ENCODE measurements at regions not wholly inside any gene's neighbourhood (a gene's known extent, or its start where the extent isn't known, plus 50 kb on each side); places are given as distances from the start of the nearest gene placed in this dataset.

- H3K4me1 ChIP-seq, result no peaks in the 10 kb centered on the region
- no peak for DNase-seq
- no peak overlapping the region for H3K4me3 ChIP-seq
- no peaks in the 10 kb centered on the region for H3K36me3 ChIP-seq
- H3K27ac ChIP-seq, result no peak overlapping the region
- H3K9me3 ChIP-seq, result no peaks in the 10 kb centered on the region
- TF ChIP-seq CTCF (IDR thresholded peaks at IDR 0.05 in 4 of 5, conservative IDR thresholded peaks at IDR 0.05 in 1 of 5), result no peak
- no peak for TF ChIP-seq POLR2A (IDR thresholded peaks at IDR 0.05)
- no peaks in the 10 kb centered on the region for H3K27me3 ChIP-seq
- in situ Hi-C loops (cut with MboI; ENCODE audit: low sequenced_read_pairs in 4 of 4), result no loop called here
- intact Hi-C loops (cut with DNase I; ENCODE audit: low total_unique reads), result no loop called here
- no peak for ATAC-seq
Observed at GRCh38 chr6:137973201-137973600, 106.1 kb downstream of the TNFAIP3 start.

- no peaks in the 10 kb centered on the region for H3K36me3 ChIP-seq
- H3K27me3 ChIP-seq, result no peaks in the 10 kb centered on the region
- H3K9me3 ChIP-seq, result no peaks in the 10 kb centered on the region
- DNase-seq (no peak), ATAC-seq (no peak)
- no peak overlapping the region for H3K27ac ChIP-seq
- in situ Hi-C loops (cut with MboI; ENCODE audit: low sequenced_read_pairs in 4 of 4), result no loop called here
- TF ChIP-seq CTCF (IDR thresholded peaks at IDR 0.05 in 4 of 5, conservative IDR thresholded peaks at IDR 0.05 in 1 of 5) (peak in 2 of 5 experiments; percentile 8 to 14), POLR2A (IDR thresholded peaks at IDR 0.05) (no peak)
- H3K4me3 ChIP-seq, result no peak overlapping the region
- no peaks in the 10 kb centered on the region for H3K4me1 ChIP-seq
- intact Hi-C loops (cut with DNase I; ENCODE audit: low total_unique reads), result no loop called here
Observed at GRCh38 chr6:137975188-137975940, 108.3 kb downstream of the TNFAIP3 start.

GRCh38 chr6:137976430-137976829 lies 109.4 kb downstream of the TNFAIP3 start:
- in situ Hi-C loops (cut with MboI; ENCODE audit: low sequenced_read_pairs in 4 of 4), result no loop called here
- TF ChIP-seq CTCF (IDR thresholded peaks at IDR 0.05 in 4 of 5, conservative IDR thresholded peaks at IDR 0.05 in 1 of 5) (no peak), POLR2A (IDR thresholded peaks at IDR 0.05) (no peak)

GRCh38 chr6:137977206-137977605 lies 110.1 kb downstream of the TNFAIP3 start:
- Histone ChIP-seq H3K4me3 (no peak overlapping the region), H3K9me3 (no peaks in the 10 kb centered on the region), H3K4me1 (no peaks in the 10 kb centered on the region), H3K36me3 (no peaks in the 10 kb centered on the region), H3K27me3 (no peaks in the 10 kb centered on the region), H3K27ac (no peak overlapping the region)
- intact Hi-C loops (cut with DNase I; ENCODE audit: low total_unique reads) (no loop called here), in situ Hi-C loops (cut with MboI; ENCODE audit: low sequenced_read_pairs in 4 of 4) (no loop called here)
- no peak for TF ChIP-seq POLR2A (IDR thresholded peaks at IDR 0.05)
- no peak for TF ChIP-seq CTCF (IDR thresholded peaks at IDR 0.05 in 4 of 5, conservative IDR thresholded peaks at IDR 0.05 in 1 of 5)
- ATAC-seq (no peak), DNase-seq (no peak)

More at GRCh38 chr6:137976430-137976829, 109.4 kb downstream of the TNFAIP3 start:
- no peak overlapping the region for H3K27ac ChIP-seq
- H3K9me3 ChIP-seq, result no peaks in the 10 kb centered on the region
- ATAC-seq, result no peak
- intact Hi-C loops (cut with DNase I; ENCODE audit: low total_unique reads), result no loop called here
- no peaks in the 10 kb centered on the region for H3K36me3 ChIP-seq
- no peaks in the 10 kb centered on the region for H3K27me3 ChIP-seq
- H3K4me3 ChIP-seq, result no peak overlapping the region
- no peaks in the 10 kb centered on the region for H3K4me1 ChIP-seq
- DNase-seq, result no peak

GRCh38 chr6:137977814-137978213 lies 110.8 kb downstream of the TNFAIP3 start:
- H3K4me3 ChIP-seq, result no peak overlapping the region
- DNase-seq, result no peak
- intact Hi-C loops (cut with DNase I; ENCODE audit: low total_unique reads), result no loop called here
- in situ Hi-C loops (cut with MboI; ENCODE audit: low sequenced_read_pairs in 4 of 4), result no loop called here
- no peak overlapping the region for H3K27ac ChIP-seq
- no peaks in the 10 kb centered on the region for H3K9me3 ChIP-seq
- TF ChIP-seq CTCF (IDR thresholded peaks at IDR 0.05 in 4 of 5, conservative IDR thresholded peaks at IDR 0.05 in 1 of 5), result no peak
- no peak for TF ChIP-seq POLR2A (IDR thresholded peaks at IDR 0.05)
- H3K36me3 ChIP-seq, result no peaks in the 10 kb centered on the region
- no peaks in the 10 kb centered on the region for H3K27me3 ChIP-seq
- no peaks in the 10 kb centered on the region for H3K4me1 ChIP-seq
- ATAC-seq, result no peak
